ENCODE measurements at regions not wholly inside any gene's neighbourhood (a gene's known extent, or its start where the extent isn't known, plus 50 kb on each side); places are given as distances from the start of the nearest gene placed in this dataset.

DNA sequence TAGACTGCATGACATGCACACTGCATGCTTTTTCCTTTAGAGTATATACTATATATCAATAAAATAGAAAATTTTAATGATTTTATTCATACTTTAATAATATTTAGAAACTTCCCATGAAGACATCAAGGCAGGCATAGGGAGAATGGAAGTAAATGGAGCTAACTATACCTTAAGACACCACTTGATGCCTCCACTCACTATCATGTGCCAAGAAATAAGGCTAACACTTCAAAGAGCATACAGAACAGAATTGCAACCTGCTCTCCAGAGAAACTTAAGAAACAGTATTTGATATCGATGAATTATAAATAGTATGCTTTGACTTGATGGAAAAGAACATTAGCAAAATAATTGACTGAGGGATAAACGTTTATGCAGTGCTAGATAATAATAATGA lies 192.6 kb upstream of the MBNL1 start:
- no peak overlapping the region for H3K27ac ChIP-seq
- WGBS, 3 donors: 64 to 87% (median 65%) methylated on average over 2 of the region's 2 CpGs
- no peaks in the 10 kb centered on the region for H3K36me3 ChIP-seq (ENCODE audit: insufficient read depth in 1 of 2, low read depth in 1 of 2)
- H3K9me3 ChIP-seq: no peaks in the 10 kb centered on the region
- peaks cover 10% of the 10 kb centered on the region for H3K4me1 ChIP-seq
- no peak for DNase-seq
- intact Hi-C loops (cut with DNase I): loop anchor here (10.0 kb wide), 3 partner anchors 189 to 399 kb away; partner anchors contain the start of gene MBNL1 (in 1 of the 2)
- no peaks in the 10 kb centered on the region for H3K27me3 ChIP-seq (ENCODE audit: insufficient read depth in 3 of 3, low read length in 2 of 3)
- TF ChIP-seq, protein P1, sequence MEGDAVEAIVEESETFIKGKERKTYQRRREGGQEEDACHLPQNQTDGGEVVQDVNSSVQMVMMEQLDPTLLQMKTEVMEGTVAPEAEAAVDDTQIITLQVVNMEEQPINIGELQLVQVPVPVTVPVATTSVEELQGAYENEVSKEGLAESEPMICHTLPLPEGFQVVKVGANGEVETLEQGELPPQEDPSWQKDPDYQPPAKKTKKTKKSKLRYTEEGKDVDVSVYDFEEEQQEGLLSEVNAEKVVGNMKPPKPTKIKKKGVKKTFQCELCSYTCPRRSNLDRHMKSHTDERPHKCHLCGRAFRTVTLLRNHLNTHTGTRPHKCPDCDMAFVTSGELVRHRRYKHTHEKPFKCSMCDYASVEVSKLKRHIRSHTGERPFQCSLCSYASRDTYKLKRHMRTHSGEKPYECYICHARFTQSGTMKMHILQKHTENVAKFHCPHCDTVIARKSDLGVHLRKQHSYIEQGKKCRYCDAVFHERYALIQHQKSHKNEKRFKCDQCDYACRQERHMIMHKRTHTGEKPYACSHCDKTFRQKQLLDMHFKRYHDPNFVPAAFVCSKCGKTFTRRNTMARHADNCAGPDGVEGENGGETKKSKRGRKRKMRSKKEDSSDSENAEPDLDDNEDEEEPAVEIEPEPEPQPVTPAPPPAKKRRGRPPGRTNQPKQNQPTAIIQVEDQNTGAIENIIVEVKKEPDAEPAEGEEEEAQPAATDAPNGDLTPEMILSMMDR (IDR thresholded peaks at IDR 0.05): no peak
- ATAC-seq: no peak
- no peak overlapping the region for H3K4me3 ChIP-seq

DNA sequence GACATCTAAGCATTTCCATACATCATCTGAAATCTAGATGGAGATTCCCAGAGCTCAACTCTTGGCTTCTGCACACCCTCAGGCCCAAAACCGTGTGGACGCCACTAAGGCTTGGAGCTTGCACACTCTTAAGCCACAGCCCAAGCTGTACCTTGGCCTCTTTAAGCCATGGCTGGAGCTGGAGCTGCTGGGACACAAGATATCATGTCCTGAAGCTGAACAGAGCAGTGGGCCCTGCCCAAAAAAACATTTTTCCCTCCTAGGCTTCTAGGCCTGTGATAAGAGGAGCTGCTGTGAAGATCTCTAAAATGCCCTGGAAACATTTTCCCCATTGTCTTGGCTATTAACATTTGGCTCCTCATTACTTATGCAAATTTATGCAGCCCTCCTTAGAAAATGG lies 188.7 kb upstream of the MBNL1 start:
- DNase-seq (no peak), ATAC-seq (no peak)
- Histone ChIP-seq H3K27ac (no peak overlapping the region), H3K27me3 (ENCODE audit: insufficient read depth in 3 of 3, low read length in 2 of 3) (no peaks in the 10 kb centered on the region), H3K9me3 (no peaks in the 10 kb centered on the region), H3K4me3 (no peak overlapping the region), H3K36me3 (ENCODE audit: insufficient read depth in 1 of 2, low read depth in 1 of 2) (no peaks in the 10 kb centered on the region), H3K4me1 (no peaks in the 10 kb centered on the region)
- TF ChIP-seq, protein P1 (IDR thresholded peaks at IDR 0.05): no peak
- intact Hi-C loops (cut with DNase I): loop anchor here (10.0 kb wide), 3 partner anchors 185 to 395 kb away; partner anchors contain the start of gene MBNL1 (in 1 of the 2)
- WGBS, 3 donors: 95 to 100% (median 97%) methylated on average over 2 of the region's 2 CpGs

- DNase-seq: no peak
- no peak overlapping the region for H3K27ac ChIP-seq
- TF ChIP-seq, protein P1 (IDR thresholded peaks at IDR 0.05): no peak
Observed at GRCh38 chr3:152083135-152083534, 185.6 kb upstream of the MBNL1 start.

DNA sequence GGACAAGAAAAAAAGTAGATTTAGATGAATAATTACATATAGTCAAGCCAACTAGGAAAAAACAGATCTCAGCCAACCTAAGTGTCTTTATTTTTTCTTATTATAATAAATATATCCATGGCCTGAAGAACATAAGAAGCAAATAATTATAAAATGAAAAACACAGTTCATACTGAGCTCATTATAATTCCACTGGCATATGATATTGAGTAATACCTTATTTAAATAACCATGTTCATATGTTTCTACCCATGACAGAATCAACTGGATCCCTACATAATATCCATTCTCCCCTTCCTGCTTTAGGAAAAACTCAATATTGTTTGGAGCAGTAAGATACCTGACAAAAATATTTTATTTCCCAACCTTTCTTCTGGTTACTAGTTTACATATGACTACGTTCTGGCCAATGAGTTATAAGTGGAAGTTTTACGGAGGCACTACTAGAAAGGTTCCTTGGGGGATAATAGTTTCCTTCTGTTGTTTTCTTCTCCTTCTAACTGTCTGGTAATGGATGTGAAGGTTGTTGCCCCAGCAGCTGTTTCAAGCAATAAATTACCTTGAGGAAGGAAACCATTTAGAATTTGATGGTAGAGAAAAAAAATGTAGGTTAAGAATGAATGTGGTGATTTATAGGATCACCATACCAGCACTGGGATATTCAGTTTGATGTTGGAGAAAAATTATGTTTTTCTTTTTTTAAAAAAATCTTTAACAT lies 184.1 kb upstream of the MBNL1 start:
- H3K36me3 ChIP-seq (ENCODE audit: insufficient read depth in 1 of 2, low read depth in 1 of 2): no peaks in the 10 kb centered on the region
- WGBS, 3 donors: 62 to 66% (median 65%) methylated on average over 2 of the region's 2 CpGs
- no peak for ATAC-seq

More at GRCh38 chr3:152083135-152083534, 185.6 kb upstream of the MBNL1 start:
- Histone ChIP-seq H3K36me3 (ENCODE audit: insufficient read depth in 1 of 2, low read depth in 1 of 2) (no peaks in the 10 kb centered on the region), H3K27me3 (ENCODE audit: insufficient read depth in 3 of 3, low read length in 2 of 3) (no peaks in the 10 kb centered on the region), H3K9me3 (no peaks in the 10 kb centered on the region), H3K4me1 (peaks cover 15% of the 10 kb centered on the region), H3K4me3 (no peak overlapping the region)
- no peak for ATAC-seq
- WGBS, 3 donors: 62 to 76% (median 64%) methylated on average over 2 of the region's 2 CpGs
- intact Hi-C loops (cut with DNase I): no loop called here

More for the DNA sequence above, 184.1 kb upstream of the MBNL1 start:
- TF ChIP-seq, protein P1 (IDR thresholded peaks at IDR 0.05): no peak
- DNase-seq: no peak
- Histone ChIP-seq H3K4me1 (peaks cover 18% of the 10 kb centered on the region), H3K4me3 (no peak overlapping the region), H3K27me3 (ENCODE audit: insufficient read depth in 3 of 3, low read length in 2 of 3) (no peaks in the 10 kb centered on the region), H3K27ac (no peak overlapping the region), H3K9me3 (no peaks in the 10 kb centered on the region)
- intact Hi-C loops (cut with DNase I): no loop called here
